ENCODE measurements at regions not wholly inside any gene's neighbourhood (a gene's known extent, or its start where the extent isn't known, plus 50 kb on each side); places are given as distances from the start of the nearest gene placed in this dataset.
"Not testable (repeated sequence)": the region's sequence is repeated elsewhere in the genome, so short reads cannot be mapped to it uniquely, and the experiment has no call there.

GRCh38 chr1:227422581-227422980 lies 104.3 kb upstream of the CDC42BPA start:
- Histone ChIP-seq H3K36me3 (ENCODE audit: control insufficient read depth in 5 of 5, insufficient read depth in 5 of 5, low read length in 5 of 5) (no peaks in the 10 kb centered on the region), H3K9ac (ENCODE audit: low read length in 5 of 5) (no peak overlapping the region), H3K4me1 (ENCODE audit: control insufficient read depth in 5 of 5, insufficient read depth in 5 of 5, low read length in 5 of 5) (peaks cover 0 to 4% (median 0%) of the 10 kb centered on the region in 5 donors), H3K27me3 (ENCODE audit: control insufficient read depth in 5 of 5, insufficient read depth in 4 of 5, low read length in 5 of 5) (no peaks in the 10 kb centered on the region), H3K27ac (ENCODE audit: low read depth, low read length) (no peak overlapping the region), H3K9me3 (ENCODE audit: control insufficient read depth in 5 of 5, low read length in 5 of 5) (no peaks in the 10 kb centered on the region), H3K4me3 (ENCODE audit: low read depth in 1 of 5, low read length in 5 of 5) (no peak overlapping the region)

GRCh38 chr1:227420147-227420546 lies 101.9 kb upstream of the CDC42BPA start:
- Histone ChIP-seq H3K36me3 (ENCODE audit: control insufficient read depth in 5 of 5, insufficient read depth in 5 of 5, low read length in 5 of 5) (no peaks in the 10 kb centered on the region), H3K27me3 (ENCODE audit: control insufficient read depth in 5 of 5, insufficient read depth in 4 of 5, low read length in 5 of 5) (no peaks in the 10 kb centered on the region), H3K27ac (ENCODE audit: low read depth, low read length) (no peak overlapping the region), H3K4me3 (ENCODE audit: low read depth in 1 of 5, low read length in 5 of 5) (no peak overlapping the region), H3K9ac (ENCODE audit: low read length in 5 of 5) (no peak overlapping the region), H3K4me1 (ENCODE audit: control insufficient read depth in 5 of 5, insufficient read depth in 5 of 5, low read length in 5 of 5) (peaks cover 0 to 9% (median 0%) of the 10 kb centered on the region in 5 donors), H3K9me3 (ENCODE audit: control insufficient read depth in 5 of 5, low read length in 5 of 5) (no peaks in the 10 kb centered on the region)

- Histone ChIP-seq H3K36me3 (ENCODE audit: control insufficient read depth in 5 of 5, insufficient read depth in 5 of 5, low read length in 5 of 5) (no peaks in the 10 kb centered on the region), H3K4me3 (ENCODE audit: low read depth in 1 of 5, low read length in 5 of 5) (no peak overlapping the region), H3K9me3 (ENCODE audit: control insufficient read depth in 5 of 5, low read length in 5 of 5) (no peaks in the 10 kb centered on the region), H3K27me3 (ENCODE audit: control insufficient read depth in 5 of 5, insufficient read depth in 4 of 5, low read length in 5 of 5) (no peaks in the 10 kb centered on the region), H3K9ac (ENCODE audit: low read length in 5 of 5) (no peak overlapping the region), H3K4me1 (ENCODE audit: control insufficient read depth in 5 of 5, insufficient read depth in 5 of 5, low read length in 5 of 5) (peaks cover 0 to 9% (median 0%) of the 10 kb centered on the region in 5 donors), H3K27ac (ENCODE audit: low read depth, low read length) (no peak overlapping the region)
Observed at GRCh38 chr1:227417756-227418480, 99.6 kb upstream of the CDC42BPA start.

GRCh38 chr1:227416156-227416830 lies 98.0 kb upstream of the CDC42BPA start:
- H3K4me1 ChIP-seq (ENCODE audit: control insufficient read depth in 5 of 5, insufficient read depth in 5 of 5, low read length in 5 of 5): peaks cover 0 to 9% (median 0%) of the 10 kb centered on the region in 5 donors
- no peaks in the 10 kb centered on the region for H3K9me3 ChIP-seq (ENCODE audit: control insufficient read depth in 5 of 5, low read length in 5 of 5)
- H3K27me3 ChIP-seq (ENCODE audit: control insufficient read depth in 5 of 5, insufficient read depth in 4 of 5, low read length in 5 of 5): no peaks in the 10 kb centered on the region
- no peak overlapping the region for H3K4me3 ChIP-seq (ENCODE audit: low read depth in 1 of 5, low read length in 5 of 5)
- no peak overlapping the region for H3K27ac ChIP-seq (ENCODE audit: low read depth, low read length)
- no peaks in the 10 kb centered on the region for H3K36me3 ChIP-seq (ENCODE audit: control insufficient read depth in 5 of 5, insufficient read depth in 5 of 5, low read length in 5 of 5)
- no peak overlapping the region for H3K9ac ChIP-seq (ENCODE audit: low read length in 5 of 5)

GRCh38 chr1:227415115-227415790 lies 97.0 kb upstream of the CDC42BPA start:
- no peak overlapping the region for H3K27ac ChIP-seq (ENCODE audit: low read depth, low read length)
- H3K36me3 ChIP-seq (ENCODE audit: control insufficient read depth in 5 of 5, insufficient read depth in 5 of 5, low read length in 5 of 5): no peaks in the 10 kb centered on the region
- H3K9me3 ChIP-seq (ENCODE audit: control insufficient read depth in 5 of 5, low read length in 5 of 5): no peaks in the 10 kb centered on the region
- no peak overlapping the region for H3K4me3 ChIP-seq (ENCODE audit: low read depth in 1 of 5, low read length in 5 of 5)
- H3K4me1 ChIP-seq (ENCODE audit: control insufficient read depth in 5 of 5, insufficient read depth in 5 of 5, low read length in 5 of 5): peaks cover 0 to 9% (median 0%) of the 10 kb centered on the region in 5 donors
- H3K27me3 ChIP-seq (ENCODE audit: control insufficient read depth in 5 of 5, insufficient read depth in 4 of 5, low read length in 5 of 5): no peaks in the 10 kb centered on the region
- no peak overlapping the region for H3K9ac ChIP-seq (ENCODE audit: low read length in 5 of 5)

- no peaks in the 10 kb centered on the region for H3K36me3 ChIP-seq (ENCODE audit: control insufficient read depth in 5 of 5, insufficient read depth in 5 of 5, low read length in 5 of 5)
- H3K4me1 ChIP-seq (ENCODE audit: control insufficient read depth in 5 of 5, insufficient read depth in 5 of 5, low read length in 5 of 5): no peaks in the 10 kb centered on the region
- H3K9me3 ChIP-seq (ENCODE audit: control insufficient read depth in 5 of 5, low read length in 5 of 5): no peaks in the 10 kb centered on the region
- no peak overlapping the region for H3K4me3 ChIP-seq (ENCODE audit: low read depth in 1 of 5, low read length in 5 of 5)
- H3K27me3 ChIP-seq (ENCODE audit: control insufficient read depth in 5 of 5, insufficient read depth in 4 of 5, low read length in 5 of 5): no peaks in the 10 kb centered on the region
- no peak overlapping the region for H3K9ac ChIP-seq (ENCODE audit: low read length in 5 of 5)
- no peak overlapping the region for H3K27ac ChIP-seq (ENCODE audit: low read depth, low read length)
Observed at GRCh38 chr1:227411066-227411465, 92.8 kb upstream of the CDC42BPA start.

- not testable (repeated sequence) for H3K4me1 ChIP-seq (ENCODE audit: control insufficient read depth in 5 of 5, insufficient read depth in 5 of 5, low read length in 5 of 5); H3K4me3 ChIP-seq (ENCODE audit: low read depth in 1 of 5, low read length in 5 of 5); H3K9ac ChIP-seq (ENCODE audit: low read length in 5 of 5); H3K36me3 ChIP-seq (ENCODE audit: control insufficient read depth in 5 of 5, insufficient read depth in 5 of 5, low read length in 5 of 5); H3K27me3 ChIP-seq (ENCODE audit: control insufficient read depth in 5 of 5, insufficient read depth in 4 of 5, low read length in 5 of 5); H3K27ac ChIP-seq (ENCODE audit: low read depth, low read length); H3K9me3 ChIP-seq (ENCODE audit: control insufficient read depth in 5 of 5, low read length in 5 of 5)
Observed at GRCh38 chr1:227406332-227406731, 88.0 kb upstream of the CDC42BPA start.

- H3K4me3 ChIP-seq (ENCODE audit: low read depth in 1 of 5, low read length in 5 of 5): no peak overlapping the region
- H3K9ac ChIP-seq (ENCODE audit: low read length in 5 of 5): no peak overlapping the region
- no peaks in the 10 kb centered on the region for H3K36me3 ChIP-seq (ENCODE audit: control insufficient read depth in 5 of 5, insufficient read depth in 5 of 5, low read length in 5 of 5)
- no peaks in the 10 kb centered on the region for H3K9me3 ChIP-seq (ENCODE audit: control insufficient read depth in 5 of 5, low read length in 5 of 5)
- H3K4me1 ChIP-seq (ENCODE audit: control insufficient read depth in 5 of 5, insufficient read depth in 5 of 5, low read length in 5 of 5): no peaks in the 10 kb centered on the region
- no peak overlapping the region for H3K27ac ChIP-seq (ENCODE audit: low read depth, low read length)
- H3K27me3 ChIP-seq (ENCODE audit: control insufficient read depth in 5 of 5, insufficient read depth in 4 of 5, low read length in 5 of 5): no peaks in the 10 kb centered on the region
Observed at GRCh38 chr1:227403535-227403934, 85.2 kb upstream of the CDC42BPA start.

- Histone ChIP-seq H3K4me3 (ENCODE audit: low read depth in 1 of 5, low read length in 5 of 5) (no peak overlapping the region), H3K9me3 (ENCODE audit: control insufficient read depth in 5 of 5, low read length in 5 of 5) (no peaks in the 10 kb centered on the region), H3K4me1 (ENCODE audit: control insufficient read depth in 5 of 5, insufficient read depth in 5 of 5, low read length in 5 of 5) (no peaks in the 10 kb centered on the region), H3K27me3 (ENCODE audit: control insufficient read depth in 5 of 5, insufficient read depth in 4 of 5, low read length in 5 of 5) (no peaks in the 10 kb centered on the region), H3K36me3 (ENCODE audit: control insufficient read depth in 5 of 5, insufficient read depth in 5 of 5, low read length in 5 of 5) (no peaks in the 10 kb centered on the region), H3K27ac (ENCODE audit: low read depth, low read length) (no peak overlapping the region), H3K9ac (ENCODE audit: low read length in 5 of 5) (no peak overlapping the region)
Observed at GRCh38 chr1:227401562-227402342, 83.5 kb upstream of the CDC42BPA start.
